ENCODE measurements at regions not wholly inside any gene's neighbourhood (a gene's known extent, or its start where the extent isn't known, plus 50 kb on each side); places are given as distances from the start of the nearest gene placed in this dataset.

GRCh38 chr7:119472408-119473038 is 800.5 kb upstream of the KCND2 start:
- H3K9me3 Mint-ChIP-seq, result peaks cover 2% of the 10 kb centered on the region
- no peak overlapping the region for H3K27ac Mint-ChIP-seq
- no peak overlapping the region for H3K4me3 Mint-ChIP-seq
- no peak for ATAC-seq
- H3K4me1 Mint-ChIP-seq, result no peaks in the 10 kb centered on the region
- no peaks in the 10 kb centered on the region for H3K36me3 Mint-ChIP-seq
- H3K27me3 Mint-ChIP-seq, result no peaks in the 10 kb centered on the region

GRCh38 chr7:119482209-119482608 is 790.8 kb upstream of the KCND2 start:
- H3K27ac Mint-ChIP-seq, result no peak overlapping the region
- no peak overlapping the region for H3K4me3 Mint-ChIP-seq
- peaks cover 11% of the 10 kb centered on the region for H3K9me3 Mint-ChIP-seq
- no peaks in the 10 kb centered on the region for H3K4me1 Mint-ChIP-seq
- H3K36me3 Mint-ChIP-seq, result no peaks in the 10 kb centered on the region
- no peak for ATAC-seq
- no peaks in the 10 kb centered on the region for H3K27me3 Mint-ChIP-seq

GRCh38 chr7:119482671-119483070 is 790.3 kb upstream of the KCND2 start:
- Mint-ChIP-seq H3K36me3 (no peaks in the 10 kb centered on the region), H3K27me3 (no peaks in the 10 kb centered on the region), H3K9me3 (peaks cover 11% of the 10 kb centered on the region), H3K4me1 (no peaks in the 10 kb centered on the region), H3K4me3 (no peak overlapping the region), H3K27ac (no peak overlapping the region)
- ATAC-seq, result no peak

GRCh38 chr7:119483364-119483763 is 789.6 kb upstream of the KCND2 start:
- Mint-ChIP-seq H3K27me3 (no peaks in the 10 kb centered on the region), H3K4me3 (no peak overlapping the region), H3K9me3 (peaks cover 11% of the 10 kb centered on the region), H3K4me1 (no peaks in the 10 kb centered on the region), H3K27ac (no peak overlapping the region), H3K36me3 (no peaks in the 10 kb centered on the region)
- no peak for ATAC-seq

- Mint-ChIP-seq H3K4me3 (no peak overlapping the region), H3K27me3 (no peaks in the 10 kb centered on the region), H3K36me3 (no peaks in the 10 kb centered on the region), H3K27ac (no peak overlapping the region), H3K4me1 (no peaks in the 10 kb centered on the region), H3K9me3 (peaks cover 5% of the 10 kb centered on the region)
- no peak for ATAC-seq
These were observed 758.6 kb upstream of the KCND2 start for GRCh38 chr7:119514326-119514725.

GRCh38 chr7:119515214-119515613 is 757.8 kb upstream of the KCND2 start:
- H3K4me1 Mint-ChIP-seq, result no peaks in the 10 kb centered on the region
- H3K27ac Mint-ChIP-seq, result no peak overlapping the region
- H3K36me3 Mint-ChIP-seq, result no peaks in the 10 kb centered on the region
- no peak overlapping the region for H3K4me3 Mint-ChIP-seq
- no peak for ATAC-seq
- H3K9me3 Mint-ChIP-seq, result peaks cover 5% of the 10 kb centered on the region
- no peaks in the 10 kb centered on the region for H3K27me3 Mint-ChIP-seq

GRCh38 chr7:119515962-119516361 is 757.0 kb upstream of the KCND2 start:
- no peak for ATAC-seq
- no peak overlapping the region for H3K27ac Mint-ChIP-seq
- peaks cover 5% of the 10 kb centered on the region for H3K9me3 Mint-ChIP-seq
- no peaks in the 10 kb centered on the region for H3K4me1 Mint-ChIP-seq
- no peak overlapping the region for H3K4me3 Mint-ChIP-seq
- no peaks in the 10 kb centered on the region for H3K27me3 Mint-ChIP-seq
- H3K36me3 Mint-ChIP-seq, result no peaks in the 10 kb centered on the region

- Mint-ChIP-seq H3K27me3 (no peaks in the 10 kb centered on the region), H3K4me3 (no peak overlapping the region), H3K27ac (no peak overlapping the region)
These were observed 750.7 kb upstream of the KCND2 start for GRCh38 chr7:119522263-119522662.

GRCh38 chr7:119522698-119523097 is 750.3 kb upstream of the KCND2 start:
- Mint-ChIP-seq H3K36me3 (no peaks in the 10 kb centered on the region), H3K4me3 (no peak overlapping the region), H3K27me3 (no peaks in the 10 kb centered on the region), H3K9me3 (peaks cover 3% of the 10 kb centered on the region), H3K4me1 (no peaks in the 10 kb centered on the region), H3K27ac (no peak overlapping the region)
- ATAC-seq, result no peak

More at GRCh38 chr7:119522263-119522662, 750.7 kb upstream of the KCND2 start:
- Mint-ChIP-seq H3K9me3 (peaks cover 4% of the 10 kb centered on the region), H3K36me3 (no peaks in the 10 kb centered on the region), H3K4me1 (no peaks in the 10 kb centered on the region)
- no peak for ATAC-seq

GRCh38 chr7:119545118-119545517 is 727.9 kb upstream of the KCND2 start:
- Mint-ChIP-seq H3K4me1 (no peaks in the 10 kb centered on the region), H3K36me3 (no peaks in the 10 kb centered on the region), H3K27ac (no peak overlapping the region), H3K9me3 (peaks cover 6% of the 10 kb centered on the region), H3K27me3 (no peaks in the 10 kb centered on the region), H3K4me3 (no peak overlapping the region)
- no peak for ATAC-seq

GRCh38 chr7:119555788-119556187 is 717.2 kb upstream of the KCND2 start:
- Mint-ChIP-seq H3K27me3 (no peaks in the 10 kb centered on the region), H3K4me3 (no peak overlapping the region), H3K4me1 (no peaks in the 10 kb centered on the region), H3K27ac (no peak overlapping the region), H3K9me3 (peaks cover 2% of the 10 kb centered on the region), H3K36me3 (no peaks in the 10 kb centered on the region)
- ATAC-seq, result no peak

GRCh38 chr7:119556436-119556835 is 716.5 kb upstream of the KCND2 start:
- H3K27ac Mint-ChIP-seq, result no peak overlapping the region
- no peaks in the 10 kb centered on the region for H3K4me1 Mint-ChIP-seq
- ATAC-seq, result no peak
- H3K27me3 Mint-ChIP-seq, result no peaks in the 10 kb centered on the region
- no peak overlapping the region for H3K4me3 Mint-ChIP-seq
- peaks cover 2% of the 10 kb centered on the region for H3K9me3 Mint-ChIP-seq
- H3K36me3 Mint-ChIP-seq, result no peaks in the 10 kb centered on the region

- Mint-ChIP-seq H3K9me3 (peaks cover 6% of the 10 kb centered on the region), H3K27ac (no peak overlapping the region), H3K27me3 (no peaks in the 10 kb centered on the region), H3K4me1 (no peaks in the 10 kb centered on the region), H3K4me3 (no peak overlapping the region), H3K36me3 (no peaks in the 10 kb centered on the region)
- ATAC-seq, result no peak
These were observed 711.2 kb upstream of the KCND2 start for GRCh38 chr7:119561751-119562150.

GRCh38 chr7:119562839-119563238 is 710.1 kb upstream of the KCND2 start:
- no peak overlapping the region for H3K27ac Mint-ChIP-seq
- H3K36me3 Mint-ChIP-seq, result no peaks in the 10 kb centered on the region
- ATAC-seq, result no peak
- H3K4me1 Mint-ChIP-seq, result no peaks in the 10 kb centered on the region
- H3K4me3 Mint-ChIP-seq, result no peak overlapping the region
- peaks cover 6% of the 10 kb centered on the region for H3K9me3 Mint-ChIP-seq
- no peaks in the 10 kb centered on the region for H3K27me3 Mint-ChIP-seq

- no peak overlapping the region for H3K27ac Mint-ChIP-seq
These were observed 701.3 kb upstream of the KCND2 start for GRCh38 chr7:119571666-119572065.

GRCh38 chr7:119572132-119572531 is 700.8 kb upstream of the KCND2 start:
- Mint-ChIP-seq H3K4me1 (no peaks in the 10 kb centered on the region), H3K27me3 (no peaks in the 10 kb centered on the region), H3K9me3 (peaks cover 3% of the 10 kb centered on the region), H3K36me3 (no peaks in the 10 kb centered on the region), H3K4me3 (no peak overlapping the region), H3K27ac (no peak overlapping the region)
- ATAC-seq, result no peak

More at GRCh38 chr7:119571666-119572065, 701.3 kb upstream of the KCND2 start:
- H3K4me1 Mint-ChIP-seq, result no peaks in the 10 kb centered on the region
- H3K9me3 Mint-ChIP-seq, result peaks cover 4% of the 10 kb centered on the region
- no peaks in the 10 kb centered on the region for H3K27me3 Mint-ChIP-seq
- no peak for ATAC-seq
- H3K4me3 Mint-ChIP-seq, result no peak overlapping the region
- no peaks in the 10 kb centered on the region for H3K36me3 Mint-ChIP-seq

GRCh38 chr7:119572541-119572940 is 700.4 kb upstream of the KCND2 start:
- no peak for ATAC-seq

More at GRCh38 chr7:119572541-119572940, 700.4 kb upstream of the KCND2 start:
- no peaks in the 10 kb centered on the region for H3K4me1 Mint-ChIP-seq
- peaks cover 3% of the 10 kb centered on the region for H3K9me3 Mint-ChIP-seq
- H3K36me3 Mint-ChIP-seq, result no peaks in the 10 kb centered on the region
- H3K27ac Mint-ChIP-seq, result no peak overlapping the region
- H3K27me3 Mint-ChIP-seq, result no peaks in the 10 kb centered on the region
- no peak overlapping the region for H3K4me3 Mint-ChIP-seq

Measured in stimulated activated memory B cell treated with anti-CD40 and anti-IgM and Interleukin-4, amounts not matched to agents 10 μg/mL and 1 μg/mL and 100 μg/mL, for 72 hours (primary cell).